HG03354 (cell line): ENCODE measurements at regions not wholly inside any gene's neighbourhood (a gene's known extent, or its start where the extent isn't known, plus 50 kb on each side); places are given as distances from the start of the nearest gene placed in this dataset.

Source experiments
- ATAC-seq: cut with Tn5 transposase; IDR thresholded peaks from one replicate; pipeline ENCODE4 v1.9.1; 2021; ENCODE audit warnings: mild to moderate bottlenecking; ENCODE audit not compliant: unreplicated experiment, poor library complexity, severe bottlenecking

- ATAC-seq = no peak
These were observed 397.8 kb upstream of the ZNF507 start for GRCh38 chr19:31947436-31948115.

DNA sequence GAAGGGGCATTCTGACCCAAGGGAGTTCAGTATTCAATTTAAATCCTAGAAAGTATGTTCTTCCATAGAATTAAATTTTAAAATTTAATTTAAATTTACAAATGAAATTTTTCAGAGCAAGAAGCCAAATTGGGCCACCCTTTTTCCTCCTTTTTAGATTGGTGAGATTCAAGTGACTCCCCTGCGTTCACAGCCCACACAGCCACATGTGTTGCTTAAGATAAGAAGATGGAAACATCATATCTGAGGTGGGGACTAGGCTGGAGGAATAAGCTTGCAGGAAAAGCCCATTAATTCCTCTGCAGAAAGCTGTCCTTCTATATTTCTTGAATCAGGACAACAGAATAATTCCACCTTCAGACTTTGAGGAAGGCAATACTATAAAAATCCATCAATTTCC lies 392.7 kb upstream of the ZNF507 start:
- ATAC-seq = no peak

- no peak for ATAC-seq
These were observed 390.3 kb upstream of the ZNF507 start for GRCh38 chr19:31955061-31955460.

DNA sequence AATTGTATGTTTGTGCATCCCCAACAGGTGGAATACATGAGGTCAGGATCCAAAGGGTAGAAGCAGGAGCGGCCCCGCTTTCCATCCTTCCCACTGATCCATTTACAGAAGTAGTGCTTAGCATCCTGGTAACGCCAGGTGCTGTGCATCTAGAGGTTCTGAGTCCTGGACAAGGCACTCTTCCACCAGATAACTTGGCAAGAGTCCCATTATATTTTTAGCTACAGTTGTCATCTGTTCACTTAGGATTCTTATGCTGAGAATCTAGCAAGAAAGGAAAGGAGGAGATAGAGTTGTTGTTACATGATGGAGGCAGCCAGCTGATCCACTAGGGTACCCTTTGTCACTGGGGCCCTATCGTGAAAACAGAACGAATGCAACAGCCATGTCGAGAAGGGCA lies 389.5 kb upstream of the ZNF507 start:
- ATAC-seq = no peak

- ATAC-seq = no peak
These were observed 388.5 kb upstream of the ZNF507 start for GRCh38 chr19:31956771-31957392.

DNA sequence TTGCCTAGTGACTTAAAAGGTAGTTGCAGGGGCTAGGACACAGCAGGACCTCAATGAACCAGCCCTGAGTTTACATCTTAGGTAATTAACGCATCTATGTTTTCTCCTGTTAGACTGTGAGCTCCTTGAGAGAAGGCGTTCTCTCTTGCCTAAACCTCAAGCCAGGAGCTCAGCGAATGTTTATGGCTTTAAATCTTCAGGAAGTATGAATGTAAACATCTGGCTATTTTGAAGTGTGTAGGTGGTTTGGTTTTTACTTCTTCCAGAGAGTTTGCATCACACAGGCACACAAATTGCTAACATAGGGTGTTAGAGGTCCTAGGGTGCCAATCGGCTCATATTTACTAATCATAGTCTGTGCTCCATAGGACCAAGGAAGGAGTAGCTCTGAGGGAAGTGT lies 387.7 kb upstream of the ZNF507 start:
- ATAC-seq = no peak

GRCh38 chr19:31959527-31960018 lies 385.8 kb upstream of the ZNF507 start:
- ATAC-seq = no peak

DNA sequence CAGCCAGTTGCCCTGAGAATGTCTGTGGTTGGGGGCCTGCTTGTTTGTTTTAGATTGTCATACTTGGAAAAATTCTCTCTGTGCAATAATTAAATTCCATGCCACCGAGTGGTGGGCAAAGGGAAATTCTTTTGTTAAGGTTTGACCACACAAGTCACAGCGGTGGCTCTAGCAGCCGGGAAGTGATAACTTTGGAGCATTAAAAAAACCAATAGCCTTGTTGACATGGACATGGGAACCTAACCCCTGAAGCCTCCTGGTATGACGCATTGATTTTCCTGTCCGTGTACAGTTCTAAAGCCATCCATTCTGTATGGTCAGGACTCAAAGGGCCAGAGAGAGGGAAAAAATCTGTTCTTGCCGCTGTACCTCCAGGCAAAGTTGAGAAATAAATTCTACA lies 384.9 kb upstream of the ZNF507 start:
- no peak for ATAC-seq

DNA sequence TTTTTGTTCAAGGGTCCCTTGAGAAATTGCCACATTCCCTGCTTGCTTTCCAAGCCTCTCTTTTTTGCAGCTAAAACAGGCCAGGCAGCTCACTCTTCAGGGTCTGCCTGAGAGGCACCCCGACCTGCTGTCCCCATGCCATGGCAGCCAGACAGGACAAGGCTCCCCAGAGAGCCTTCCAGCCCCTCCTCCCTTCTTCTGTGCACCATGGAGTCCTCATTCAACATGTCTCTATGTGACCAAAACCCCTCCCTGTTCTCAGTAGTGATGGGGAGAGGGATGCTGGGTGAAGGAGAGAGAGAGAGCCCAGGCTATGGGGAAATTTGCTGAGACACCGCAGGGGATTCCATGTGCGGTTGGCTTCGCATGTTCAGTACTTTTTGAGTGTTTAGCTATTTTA lies 384.2 kb upstream of the ZNF507 start:
- ATAC-seq = no peak

DNA sequence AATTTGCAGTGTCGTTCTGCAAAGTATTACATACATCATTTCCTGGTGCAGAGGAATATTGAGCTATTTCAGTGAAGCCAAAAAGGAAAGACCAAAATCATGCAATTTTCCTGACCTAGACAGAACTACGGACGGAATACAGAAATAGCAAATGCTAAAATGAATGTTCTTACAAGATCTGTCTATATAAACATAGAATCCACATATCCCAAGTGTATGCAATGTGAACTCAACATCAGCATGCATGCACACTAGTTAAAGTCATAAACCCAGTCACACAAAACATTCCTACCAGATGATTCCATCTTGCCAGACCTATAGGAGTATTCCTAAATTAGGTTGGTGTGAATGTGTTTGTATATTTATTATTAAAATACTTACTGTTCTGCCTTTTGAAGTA lies 383.7 kb upstream of the ZNF507 start:
- no peak for ATAC-seq

- ATAC-seq = no peak
These were observed 382.8 kb upstream of the ZNF507 start for GRCh38 chr19:31962561-31962996.

GRCh38 chr19:31963746-31964145 lies 381.7 kb upstream of the ZNF507 start:
- ATAC-seq = no peak

- ATAC-seq = no peak
These were observed 376.4 kb upstream of the ZNF507 start for GRCh38 chr19:31969016-31969415.

DNA sequence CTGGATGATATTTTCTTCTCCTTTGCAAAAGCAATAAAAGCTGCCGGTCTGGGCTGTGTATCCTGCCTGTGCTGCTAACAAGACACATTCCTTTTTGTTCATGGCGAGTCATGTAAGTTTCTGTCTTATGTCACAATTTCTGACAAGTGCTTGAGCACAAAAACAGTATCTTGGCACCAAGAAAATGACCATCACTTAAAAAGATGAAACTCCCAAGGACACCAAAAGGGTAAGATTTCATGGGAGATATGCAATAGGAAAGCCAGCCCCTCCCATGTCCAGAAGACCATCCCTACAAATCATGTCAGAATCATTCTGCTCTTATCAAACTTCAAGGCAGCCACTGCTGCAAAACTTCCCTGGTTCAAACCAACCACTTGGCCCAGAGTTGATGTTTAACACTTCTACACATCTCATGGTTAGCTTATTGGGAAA lies 375.4 kb upstream of the ZNF507 start:
- no peak for ATAC-seq

GRCh38 chr19:31974290-31974689 lies 371.1 kb upstream of the ZNF507 start:
- ATAC-seq = no peak

- ATAC-seq = no peak
These were observed 370.5 kb upstream of the ZNF507 start for GRCh38 chr19:31974941-31975340.

DNA sequence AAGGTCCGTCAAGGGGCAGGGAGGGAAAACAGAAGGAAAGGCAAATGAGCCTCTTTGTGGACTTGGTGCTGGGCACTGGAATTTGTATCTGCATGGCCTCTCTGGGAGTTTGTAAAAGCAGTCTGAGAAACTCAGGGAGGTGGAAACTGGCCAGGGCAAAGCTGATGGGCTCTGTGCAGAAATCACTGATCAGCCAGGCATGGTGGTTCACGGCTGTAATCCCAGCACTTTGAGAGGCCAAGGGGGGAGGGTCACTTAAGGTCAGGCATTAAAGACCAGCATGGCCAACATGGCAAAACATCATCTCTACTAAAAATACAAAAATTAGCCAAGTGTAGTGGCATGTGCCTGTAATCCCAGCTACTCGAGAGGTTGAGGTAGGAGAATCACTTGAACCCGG lies 369.9 kb upstream of the ZNF507 start:
- ATAC-seq = no peak

- no peak for ATAC-seq
These were observed 368.5 kb upstream of the ZNF507 start for GRCh38 chr19:31976775-31977536.

DNA sequence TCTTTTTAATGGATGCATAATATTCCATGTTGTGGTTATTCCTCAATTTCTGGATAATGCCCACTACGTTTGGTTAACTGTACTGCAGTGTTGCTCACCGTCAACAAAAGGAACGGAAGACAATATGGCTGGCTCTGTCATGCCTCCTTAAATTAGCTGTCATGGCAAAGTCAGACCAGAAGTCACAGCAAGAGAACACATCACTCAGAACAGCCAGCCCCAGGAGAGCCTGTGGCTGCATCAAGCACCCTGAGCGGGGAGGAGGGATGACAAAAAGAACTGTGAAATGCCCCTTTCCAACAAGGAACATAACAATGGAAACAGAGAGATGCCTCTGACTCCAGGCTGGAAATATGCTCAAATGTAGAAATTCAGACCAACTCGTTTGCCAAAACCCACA lies 366.0 kb upstream of the ZNF507 start:
- ATAC-seq = no peak

DNA sequence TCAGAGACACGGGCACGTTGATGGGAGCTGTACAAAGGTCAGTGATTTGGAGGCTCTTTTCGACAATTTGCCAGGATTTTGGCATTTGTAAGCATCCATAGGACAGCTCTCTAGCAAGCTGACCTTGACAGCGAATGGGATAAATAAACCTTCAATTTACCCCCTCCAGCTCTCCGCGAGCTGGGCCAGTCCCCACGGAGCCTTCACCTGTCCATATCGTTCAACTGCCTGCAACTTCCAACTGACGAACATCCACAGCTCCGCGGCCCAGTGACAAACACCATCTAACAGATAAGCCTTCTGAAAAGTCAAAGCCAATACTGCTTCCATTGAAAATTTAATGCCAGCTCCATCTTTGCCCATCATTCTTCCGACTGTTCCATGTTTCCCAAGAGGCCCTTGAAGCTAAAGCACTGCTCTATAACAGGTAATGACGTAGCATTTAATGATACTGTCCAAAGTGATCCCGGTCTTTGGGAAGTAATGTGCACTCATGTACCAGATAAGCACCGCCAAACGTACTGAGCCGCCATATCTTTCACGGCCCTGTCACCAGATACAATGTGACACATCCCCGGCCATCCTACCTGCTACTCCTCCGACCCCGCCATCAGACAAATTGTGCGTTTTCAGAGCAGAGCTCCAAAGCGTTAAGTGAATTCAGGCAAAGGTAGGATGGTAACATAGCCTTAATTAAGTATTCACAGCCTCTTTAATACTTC lies 365.3 kb upstream of the ZNF507 start:
- ATAC-seq = no peak
